ACHN (cell line): ENCODE measurements at regions not wholly inside any gene's neighbourhood (a gene's known extent, or its start where the extent isn't known, plus 50 kb on each side); places are given as distances from the start of the nearest gene placed in this dataset.
A peak's percentile ranks its signal among the peaks of the same experiment; 100 is the strongest.

Source experiments
- DNase-seq: peaks from one replicate; pipeline ENCODE4 v3.0.0-alpha.2; 2015
- in situ Hi-C: cut with HindIII; loops from 2 replicates; pipeline ENCODE4 v1.10.0; 2017; ENCODE audit warnings: low sequenced_read_pairs, low pct_ligation_motif_present, low pct_unique_long_range_greater_than_20kb

DNA sequence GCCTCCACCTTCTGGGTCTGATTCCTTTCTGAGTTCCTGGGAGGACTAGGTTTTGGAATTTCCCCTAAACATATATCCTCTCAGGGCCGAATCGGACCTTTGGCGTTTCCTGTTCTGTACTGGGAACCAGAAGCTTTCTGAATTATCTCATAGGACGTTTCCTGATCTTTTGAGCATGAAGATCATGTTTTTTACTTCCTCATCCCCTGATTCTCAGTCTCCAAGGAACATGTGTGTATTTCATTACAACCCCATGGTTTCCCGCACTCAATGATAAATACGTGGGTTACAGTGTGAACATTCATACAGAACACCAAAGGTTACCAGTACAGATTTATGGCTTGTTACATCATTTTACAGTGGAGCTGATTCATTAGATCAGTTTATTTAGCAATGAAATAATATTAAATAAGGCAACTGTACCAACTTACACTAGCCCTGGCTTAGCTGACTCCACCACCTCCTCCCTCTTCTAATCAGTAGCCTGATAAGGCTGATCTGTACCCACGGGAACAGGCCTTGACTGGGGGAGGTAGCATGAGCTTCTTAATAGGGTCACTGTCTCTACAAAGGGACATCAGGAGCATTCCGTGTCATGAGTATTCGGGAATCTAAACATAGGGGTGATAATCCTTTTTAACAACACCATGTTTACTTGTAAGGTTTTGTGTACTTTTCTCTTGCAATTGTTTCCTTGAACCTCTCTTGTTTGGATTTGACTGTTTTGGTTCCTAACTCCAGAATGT, 57.8 kb upstream of the ERRFI1 start:
- DNase-seq = no peak
- in situ Hi-C loops = no loop called here

DNA sequence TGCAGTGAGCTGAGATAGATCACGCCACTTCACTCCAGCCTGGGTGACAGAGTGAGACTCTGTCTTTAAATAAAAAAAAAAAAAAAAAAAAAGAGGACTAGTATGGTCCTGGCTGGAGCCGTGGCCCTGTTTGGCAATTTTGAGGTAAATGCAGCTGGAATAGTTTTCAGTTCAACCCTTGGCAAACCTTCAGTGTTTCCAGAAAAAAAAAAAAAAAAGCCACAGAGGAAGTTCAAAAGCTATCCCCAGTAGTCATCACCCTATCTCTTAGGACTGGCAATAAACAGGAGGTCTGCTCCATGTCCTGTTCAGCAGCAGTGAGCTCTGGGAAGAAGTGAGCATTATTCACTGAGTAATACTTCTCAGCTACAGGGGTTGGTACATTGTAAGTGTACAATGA, 56.8 kb upstream of the ERRFI1 start:
- in situ Hi-C loops = no loop called here
- DNase-seq = no peak

DNA sequence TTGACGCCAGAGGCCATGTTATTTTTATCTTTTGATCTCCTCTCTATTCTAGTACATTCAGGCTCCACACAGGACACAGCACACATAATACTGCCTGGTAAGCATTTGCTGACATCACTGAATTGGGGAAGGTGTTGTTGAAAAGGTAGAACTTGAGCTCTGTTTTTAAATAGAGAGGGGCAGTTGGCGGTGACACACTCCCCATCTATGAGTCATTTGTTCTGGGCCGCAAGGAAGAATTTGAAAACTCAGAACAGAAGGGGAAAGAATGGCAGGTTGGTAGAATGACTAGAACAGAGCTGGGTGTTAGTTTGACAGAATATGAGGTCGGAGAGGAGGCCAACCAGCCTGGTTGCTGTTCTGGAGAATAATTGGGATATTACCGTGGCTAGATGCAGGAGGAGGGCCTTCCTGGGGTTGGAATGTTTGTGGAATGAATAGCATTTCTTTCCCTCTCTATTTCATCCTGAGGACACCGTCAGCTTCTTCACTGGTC, 52.1 kb upstream of the ERRFI1 start:
- in situ Hi-C loops = no loop called here
- DNase-seq = peak; percentile 56

DNA sequence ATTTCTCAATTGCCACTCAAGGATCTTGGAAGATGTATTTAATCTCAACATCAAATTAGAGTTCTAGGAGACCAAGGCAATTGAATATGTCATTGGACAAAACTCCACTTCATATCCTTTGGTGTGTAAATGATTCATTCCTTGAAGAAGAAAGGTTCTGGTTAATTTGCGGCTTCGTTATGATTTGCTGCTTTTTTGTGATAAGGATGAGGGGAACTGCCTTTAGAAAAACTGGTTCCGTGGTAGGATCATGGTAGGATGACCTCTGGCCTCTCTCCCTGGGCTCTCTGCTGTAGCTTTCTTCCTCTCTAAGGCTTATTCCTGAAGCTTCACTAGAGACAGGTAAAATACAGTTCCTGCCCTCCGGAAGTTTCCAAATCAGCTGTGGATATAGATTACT, 51.5 kb upstream of the ERRFI1 start:
- in situ Hi-C loops = no loop called here
- DNase-seq = no peak

DNA sequence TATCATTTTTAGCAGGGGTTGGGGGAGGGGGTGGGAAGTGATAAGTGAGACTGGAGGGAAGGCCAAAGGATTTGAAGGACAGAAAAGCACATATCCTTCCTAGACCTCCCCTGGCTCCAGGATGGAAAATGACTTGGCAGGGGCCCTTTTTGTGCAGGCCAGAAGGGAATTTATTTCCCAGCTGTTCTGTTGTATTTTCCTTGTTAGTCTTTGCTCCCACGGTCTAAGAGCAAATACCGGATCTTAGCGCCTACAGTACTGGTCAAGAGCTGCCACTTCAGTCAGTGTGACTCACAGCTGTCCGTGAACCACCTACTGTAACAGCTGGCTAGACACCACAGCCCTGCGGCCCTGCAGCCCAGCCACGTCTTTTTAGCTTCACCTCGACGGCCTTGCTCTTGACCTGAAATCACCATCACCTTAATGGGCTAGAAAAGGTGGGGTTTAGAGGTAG, 51.0 kb upstream of the ERRFI1 start:
- DNase-seq = peak; percentile 72
- in situ Hi-C loops = no loop called here

DNA sequence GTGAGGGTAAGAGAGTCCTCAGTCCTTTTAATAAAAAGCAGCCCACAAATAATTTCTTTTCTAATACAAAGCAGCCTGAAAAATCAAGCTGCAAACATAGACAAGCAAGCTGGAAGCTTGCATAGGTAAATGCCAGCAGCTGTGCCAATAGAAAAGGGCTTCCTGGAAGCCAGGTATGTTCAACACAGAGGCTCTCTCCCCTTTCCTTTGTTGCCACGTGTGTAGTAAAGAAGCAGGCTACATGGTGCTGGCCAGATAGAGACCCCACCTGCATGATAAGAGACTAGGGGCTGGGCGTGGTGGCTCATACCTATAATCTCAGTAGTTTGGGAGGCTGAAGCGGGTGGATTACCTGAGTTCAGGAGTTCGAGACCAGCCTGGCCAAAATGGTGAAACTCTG, 50.1 kb upstream of the ERRFI1 start:
- in situ Hi-C loops = no loop called here
- no peak for DNase-seq
